Lung microvascular endothelial cell (primary cell): ENCODE measurements at regions not wholly inside any gene's neighbourhood (a gene's known extent, or its start where the extent isn't known, plus 50 kb on each side); places are given as distances from the start of the nearest gene placed in this dataset.

Experiments
- DNase-seq, 2 donors: peaks; one replicate each; pipeline versions ENCODE4 v3.0.0 to v3.0.0-alpha.2; 2010; ENCODE audit warnings: low read depth in 2 of 2

DNA sequence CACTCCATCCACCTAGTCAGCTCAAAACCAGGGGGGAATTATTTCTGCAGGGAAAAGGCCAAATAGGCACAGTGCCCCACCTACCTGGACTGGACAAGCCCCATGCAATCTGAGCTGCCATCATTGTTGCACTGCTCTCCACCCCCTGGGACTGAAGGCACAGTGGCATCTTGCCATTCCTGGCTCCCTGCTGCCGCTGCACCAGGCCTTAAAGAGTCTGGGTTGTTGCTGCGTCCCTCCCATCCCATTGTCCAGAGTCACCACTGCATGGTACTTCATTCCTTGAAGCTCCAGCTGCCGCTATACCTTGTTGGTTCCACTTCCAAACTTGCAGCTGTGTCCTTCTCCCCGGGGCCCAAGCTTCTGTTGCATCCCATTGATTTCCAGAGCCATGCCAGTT, 629.7 kb downstream of the STIM2 start:
- DNase-seq = no peak

DNA sequence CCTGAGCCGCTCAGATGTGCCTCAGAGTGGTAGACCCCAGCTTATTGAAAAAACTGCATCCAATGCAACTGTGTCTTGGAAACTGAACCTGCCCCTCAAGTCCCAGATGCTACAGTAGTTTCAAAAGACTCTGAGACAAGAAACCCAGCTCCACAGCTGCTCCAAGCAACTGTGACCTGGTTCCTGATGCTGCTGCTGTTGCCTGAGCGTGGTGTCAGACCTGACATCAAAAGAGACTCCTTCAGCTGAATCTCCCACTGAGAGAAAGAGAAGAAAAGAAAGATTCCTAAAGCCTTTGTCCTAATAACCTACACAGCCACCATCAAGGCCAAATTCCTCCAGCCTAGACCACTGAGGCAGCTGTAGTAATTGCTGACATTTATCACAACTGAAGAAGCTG, 630.1 kb downstream of the STIM2 start:
- no peak for DNase-seq

DNA sequence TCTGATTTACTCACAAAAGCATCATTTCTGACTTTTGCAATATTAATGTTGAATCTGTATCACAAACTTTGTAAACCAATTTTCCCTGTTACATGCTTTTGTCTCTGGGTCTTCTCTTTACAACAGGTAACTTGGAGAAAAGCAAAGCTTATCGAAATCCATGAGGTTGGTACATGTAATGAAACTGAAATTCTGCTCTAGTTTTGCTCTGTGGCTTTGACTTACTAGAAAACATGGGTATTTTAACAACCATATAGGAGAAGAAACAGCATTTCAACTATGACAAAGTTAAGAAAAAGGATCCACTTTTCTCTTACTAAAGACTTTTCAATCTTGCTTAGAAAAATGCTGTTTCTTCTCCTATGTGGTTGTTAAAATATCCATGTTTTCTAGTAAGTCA, 645.8 kb downstream of the STIM2 start:
- no peak for DNase-seq

- no peak for DNase-seq
Measured at GRCh38 chr4:27514711-27515110, 654.1 kb downstream of the STIM2 start.

DNA sequence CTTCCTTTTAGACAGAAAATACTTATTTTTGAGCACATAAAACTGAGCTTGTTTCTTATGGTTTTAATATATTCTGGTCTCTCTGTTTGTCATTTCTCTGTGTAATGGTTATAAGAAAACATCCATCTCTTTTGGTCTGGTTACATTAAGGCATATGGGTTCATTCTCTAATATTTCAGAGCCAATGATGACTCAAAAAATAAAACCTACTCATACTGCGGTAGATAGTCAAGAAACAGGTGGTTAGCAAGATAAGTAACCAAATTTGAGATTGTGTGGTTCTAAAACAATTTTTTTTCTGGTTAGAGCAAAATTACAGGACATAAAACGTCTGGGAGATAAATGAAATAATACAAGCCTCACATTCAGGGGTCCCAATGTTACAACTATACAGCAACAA, 654.5 kb downstream of the STIM2 start:
- DNase-seq = no peak

DNA sequence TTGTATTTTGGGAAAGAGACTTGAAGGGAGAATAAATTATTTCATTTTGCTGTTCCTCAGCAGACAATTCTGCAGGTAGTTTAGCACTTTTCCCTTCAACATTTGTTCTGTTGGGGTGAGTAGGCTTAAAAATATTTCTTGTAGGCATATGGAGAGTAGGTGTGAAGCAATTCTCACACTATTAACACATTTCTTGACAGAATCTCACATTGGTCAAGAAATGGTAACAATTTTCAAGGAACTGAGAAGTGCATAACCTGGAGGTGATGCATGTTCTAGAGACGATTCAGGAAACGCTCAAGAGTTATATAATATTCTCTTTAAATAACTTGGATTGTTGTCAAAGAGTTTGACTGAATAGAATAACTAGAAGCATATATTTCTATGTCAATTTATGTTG, 658.2 kb downstream of the STIM2 start:
- DNase-seq = no peak

- no peak for DNase-seq
Measured at GRCh38 chr4:27524224-27524623, 663.6 kb downstream of the STIM2 start.

GRCh38 chr4:27534488-27534887, 673.8 kb downstream of the STIM2 start:
- DNase-seq = no peak

DNA sequence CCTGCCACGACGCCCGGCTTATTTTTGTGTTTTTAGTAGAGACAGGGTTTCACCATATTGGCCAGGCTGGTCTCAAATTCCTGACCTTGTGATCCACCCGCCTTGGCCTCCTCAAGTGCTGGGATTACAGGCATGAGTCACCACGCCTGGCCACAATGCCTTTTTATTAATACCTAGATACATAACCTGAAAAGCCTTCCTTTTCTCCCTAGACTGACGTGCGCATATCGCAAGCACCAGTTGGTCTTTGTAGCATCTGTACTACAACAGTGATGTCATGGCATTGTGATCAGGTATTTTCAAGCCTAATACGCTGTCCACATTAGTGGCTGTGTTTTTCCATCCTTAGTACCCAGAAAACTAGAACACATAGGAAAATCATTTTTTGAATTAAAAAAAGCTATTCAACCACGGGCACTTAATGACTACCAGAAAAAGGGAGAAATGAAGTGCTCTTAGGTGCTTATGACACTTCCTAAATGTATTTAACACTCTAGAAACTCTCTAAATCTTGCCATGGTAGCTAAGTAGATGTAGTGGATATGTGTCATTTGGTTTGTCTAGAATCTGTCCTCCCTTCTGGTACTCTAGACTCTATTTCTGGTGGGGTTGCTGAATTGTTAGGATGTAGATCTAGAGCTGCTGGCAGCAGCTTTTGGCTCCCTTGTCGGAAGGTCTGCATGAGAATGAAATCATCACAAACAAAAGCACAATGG, 707.8 kb downstream of the STIM2 start:
- no peak for DNase-seq

GRCh38 chr4:27568952-27569319, 708.3 kb downstream of the STIM2 start:
- DNase-seq = no peak

- no peak for DNase-seq
Measured at GRCh38 chr4:27574743-27575142, 714.1 kb downstream of the STIM2 start.

GRCh38 chr4:27577951-27578350, 717.3 kb downstream of the STIM2 start:
- no peak for DNase-seq

- DNase-seq = no peak
Measured at GRCh38 chr4:27592738-27593137, 732.1 kb downstream of the STIM2 start.

GRCh38 chr4:27594922-27595321, 734.3 kb downstream of the STIM2 start:
- no peak for DNase-seq

DNA sequence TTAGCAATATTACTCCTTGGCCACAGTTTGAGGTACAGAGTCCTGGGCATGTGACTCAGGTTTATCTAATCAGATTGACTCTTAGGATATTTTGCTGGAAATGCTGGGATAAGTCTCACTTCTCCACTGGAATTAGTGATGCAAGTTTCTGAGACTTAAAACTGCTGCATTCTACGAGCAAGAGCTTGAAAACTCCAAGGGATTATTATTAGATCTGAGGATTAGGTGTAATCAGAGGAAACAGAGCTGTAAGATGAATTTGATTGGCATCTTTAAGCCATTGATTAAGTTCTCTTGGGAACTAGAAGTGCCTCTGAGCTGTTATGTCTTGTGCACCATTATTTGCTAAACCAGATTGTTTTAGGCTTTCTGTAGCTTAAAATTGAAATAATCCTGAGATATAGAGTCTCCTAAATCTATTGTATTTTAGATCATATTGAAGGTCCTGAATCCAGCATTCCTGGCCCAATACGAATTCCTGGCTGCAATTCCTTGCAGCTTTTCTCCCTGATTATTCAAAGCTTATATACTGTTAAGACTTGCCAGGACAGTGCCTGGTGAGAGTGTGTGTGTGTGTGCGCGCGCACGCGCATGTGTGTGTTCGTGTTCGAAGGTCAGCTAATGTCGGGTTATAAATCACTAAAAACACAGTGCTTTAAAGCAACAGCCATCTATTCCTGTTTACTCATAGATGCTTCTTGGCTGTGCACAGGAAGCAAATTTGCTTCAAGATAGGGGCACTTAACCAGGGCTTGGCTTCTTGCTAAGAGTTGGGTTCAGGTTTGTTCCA, 735.1 kb downstream of the STIM2 start:
- no peak for DNase-seq

DNA sequence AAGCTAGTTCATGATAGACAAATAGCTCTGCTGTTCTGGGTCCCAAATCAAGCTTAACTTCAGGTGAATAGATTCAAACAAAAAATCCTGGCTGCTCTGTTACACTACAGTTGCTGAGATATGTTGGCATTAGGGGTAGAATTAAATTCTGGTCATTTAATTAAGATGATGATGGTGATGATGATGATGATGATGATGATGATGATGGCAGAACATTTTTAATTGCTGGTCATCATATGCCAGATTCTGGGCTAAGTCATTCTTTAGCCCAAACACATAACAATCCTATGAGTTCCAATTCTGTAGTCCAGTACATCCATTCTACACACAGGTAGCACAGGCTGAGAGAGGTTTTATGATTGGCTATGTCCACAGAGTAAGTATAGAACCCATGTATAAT, 741.5 kb downstream of the STIM2 start:
- DNase-seq = no peak

GRCh38 chr4:27604692-27605091, 744.1 kb downstream of the STIM2 start:
- DNase-seq = no peak

DNA sequence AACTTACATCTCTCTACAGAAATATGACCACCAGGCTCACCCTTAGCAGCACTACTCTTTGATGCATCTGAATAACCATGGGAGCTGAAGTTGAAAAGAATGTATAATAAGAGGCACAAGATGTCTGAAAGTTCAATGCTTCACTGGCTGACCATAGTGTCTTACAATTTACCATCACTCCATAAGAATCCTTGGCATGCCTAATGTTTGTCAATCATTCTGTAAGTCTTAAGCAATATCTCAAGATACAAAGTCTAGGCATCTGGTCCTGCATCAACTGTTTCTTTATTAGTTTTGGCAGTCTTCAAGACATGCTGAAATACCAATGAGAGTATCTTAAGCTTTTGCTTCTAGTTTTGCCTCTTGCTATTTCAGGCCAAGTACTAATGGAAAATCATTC, 755.5 kb downstream of the STIM2 start:
- no peak for DNase-seq

DNA sequence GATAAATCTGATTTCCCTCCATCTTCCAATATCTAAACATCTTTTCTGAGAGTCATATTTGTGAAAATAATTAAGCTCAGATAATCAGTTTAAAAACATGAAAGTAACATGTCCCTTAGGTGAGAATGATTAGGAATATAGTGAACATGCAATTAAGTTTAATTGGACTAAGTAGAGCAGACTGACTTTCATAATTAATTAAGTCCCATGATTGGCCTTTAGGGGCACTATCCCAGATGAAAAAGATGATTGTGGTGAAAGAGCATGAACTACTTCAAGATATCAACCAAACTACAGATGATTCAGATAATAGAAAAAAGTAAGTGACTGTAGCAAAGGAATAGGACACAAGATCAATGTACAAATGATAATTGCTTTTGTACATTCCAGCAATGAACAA, 758.8 kb downstream of the STIM2 start:
- DNase-seq = no peak

DNA sequence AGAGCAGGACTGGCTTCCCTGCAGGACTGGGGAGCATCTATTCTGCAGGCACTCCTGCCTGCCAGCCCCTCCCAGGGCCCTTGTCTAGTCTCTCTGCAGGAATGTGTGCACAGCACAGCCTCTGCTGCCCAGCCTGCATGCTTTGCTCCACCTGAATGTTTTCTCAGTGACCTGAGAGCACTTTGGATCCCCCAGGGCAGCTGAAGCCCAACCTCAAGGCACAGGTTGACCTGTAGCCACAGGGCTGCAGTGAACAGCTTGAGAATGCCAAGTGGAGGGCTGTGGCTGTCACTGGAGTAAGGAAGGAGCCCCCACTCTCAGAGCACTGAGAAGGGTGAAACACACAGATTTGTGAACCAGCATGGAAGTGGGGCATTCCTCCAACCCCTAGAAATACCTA, 760.2 kb downstream of the STIM2 start:
- DNase-seq = no peak

DNA sequence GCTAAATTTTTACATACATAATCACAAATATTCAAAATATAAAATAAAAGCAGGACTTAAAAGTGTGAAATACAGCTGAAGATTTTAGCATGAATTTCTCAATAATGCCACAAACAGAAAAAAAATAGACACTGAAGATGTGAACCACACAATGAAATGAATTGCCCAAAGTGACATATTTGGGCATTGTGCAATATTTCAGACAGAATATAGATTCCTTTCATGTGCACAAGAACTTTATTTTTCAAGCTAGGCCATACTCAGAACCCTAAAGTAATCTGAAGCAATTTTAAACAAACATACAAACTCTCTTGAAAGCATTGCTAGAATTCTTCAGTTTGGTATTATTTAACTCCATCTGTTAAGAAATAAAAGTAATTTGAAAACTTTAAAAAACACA, 764.1 kb downstream of the STIM2 start:
- no peak for DNase-seq

DNA sequence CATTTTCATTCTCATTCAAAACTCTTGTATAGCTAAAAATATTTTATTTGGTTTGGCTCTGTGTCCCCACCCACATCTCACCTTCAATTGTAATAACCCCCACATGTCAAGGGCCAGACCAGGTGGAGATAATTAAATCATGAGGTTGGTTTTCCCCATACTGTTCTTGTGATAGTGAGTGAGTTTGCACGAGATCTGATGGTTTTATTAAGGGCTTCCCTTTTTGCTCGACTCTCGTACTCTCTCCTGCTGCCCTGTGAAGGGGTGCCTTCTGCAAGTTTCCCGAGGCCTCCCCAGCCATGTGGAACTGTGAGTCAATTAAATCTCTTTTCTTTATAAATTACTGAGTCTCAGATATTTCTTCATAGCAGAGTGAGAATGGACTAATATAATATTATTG, 768.0 kb downstream of the STIM2 start:
- no peak for DNase-seq

DNA sequence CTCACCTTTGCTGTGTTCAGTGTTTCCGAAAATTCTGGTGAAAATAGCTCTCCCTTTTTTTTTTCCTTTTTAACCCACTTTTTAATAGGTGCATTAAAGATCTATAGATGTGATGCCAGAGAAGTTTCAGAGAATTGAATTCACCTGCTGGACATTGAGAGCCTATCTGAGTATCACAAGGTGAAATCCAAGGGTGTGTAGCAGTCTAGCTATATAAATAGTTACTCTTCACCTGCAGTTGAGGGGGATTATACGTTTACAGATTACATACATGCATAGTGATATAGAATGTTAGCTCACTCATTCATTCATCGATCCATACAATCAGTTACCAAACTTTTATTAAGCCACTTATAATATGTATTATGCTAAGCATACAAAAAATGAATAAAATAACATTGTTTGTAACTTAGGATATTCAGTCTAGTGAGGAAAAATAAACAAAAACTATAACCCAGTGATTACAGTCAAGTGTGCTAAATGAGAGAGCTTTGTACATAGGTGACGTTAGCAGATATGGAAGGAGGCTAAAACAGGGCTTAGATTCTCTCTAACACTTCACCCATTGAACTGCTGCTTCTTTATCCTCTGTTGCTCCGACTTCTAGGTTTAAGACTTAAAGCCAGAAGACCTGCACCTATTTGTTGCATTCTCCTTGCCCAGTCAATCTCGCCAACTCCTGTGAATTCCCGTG, 769.0 kb downstream of the STIM2 start:
- DNase-seq = no peak
